Tibial nerve (tissue), 4 donors: ENCODE measurements at regions not wholly inside any gene's neighbourhood (a gene's known extent, or its start where the extent isn't known, plus 50 kb on each side); places are given as distances from the start of the nearest gene placed in this dataset.

Source experiments
- DNase-seq, 2 donors: peaks; one replicate each; pipeline ENCODE4 v3.0.0-alpha.2; 2019; ENCODE audit warnings: low spot score in 2 of 2
- H3K27ac ChIP-seq, 4 donors: fragments of 200-600 bp; sonication (generic) in 3 of 4; one replicate each; pipeline ENCODE4 v1.5.1; 2017 to 2019; ENCODE audit warnings: mild to moderate bottlenecking in 1 of 4
- H3K27me3 ChIP-seq, 2 donors: fragments of 200-600 bp; sonication (generic) in 1 of 2; one replicate each; pipeline versions ENCODE4 v1.5.1 to v1.6.0; 2017 to 2019
- H3K36me3 ChIP-seq, 3 donors: fragments of 200-600 bp; sonication (generic); one replicate each; pipeline ENCODE4 v1.5.1; 2018 to 2019
- H3K4me1 ChIP-seq, 4 donors: fragments of 200-600 bp; sonication (generic) in 3 of 4; one replicate each; pipeline ENCODE4 v1.5.1; 2017 to 2019
- H3K4me3 ChIP-seq, 4 donors: fragments of 200-600 bp; sonication (generic) in 3 of 4; one replicate each; pipeline ENCODE4 v1.5.1; 2017 to 2019; ENCODE audit warnings: mild to moderate bottlenecking in 1 of 4, moderate library complexity in 1 of 4
- H3K9me3 ChIP-seq, 4 donors: fragments of 200-600 bp; sonication (generic) in 3 of 4; one replicate each; pipeline ENCODE4 v1.5.1; 2017 to 2019
- CTCF ChIP-seq, 5 experiments: fragments of 200-600 bp in 3 of 5; fragments of 450-650 bp in 2 of 5; sonication (generic) in 3 of 5; IDR thresholded peaks; one replicate each; pipeline ENCODE4 v1.5.1; 2016 to 2019; ENCODE audit warnings: antibody characterized with exemption in 5 of 5, mild to moderate bottlenecking in 3 of 5, moderate library complexity in 2 of 5
- EP300 ChIP-seq, 2 donors: sonication (generic); formaldehyde crosslinking; IDR thresholded peaks; one replicate each; pipeline ENCODE4 v1.6.1; 2017; ENCODE audit warnings: antibody characterized with exemption in 2 of 2, mild to moderate bottlenecking in 1 of 2
- POLR2A ChIP-seq, 2 donors: fragments of 450-650 bp; IDR thresholded peaks; one replicate each; pipeline ENCODE4 v1.6.1; 2017; ENCODE audit warnings: antibody characterized with exemption in 2 of 2, mild to moderate bottlenecking in 2 of 2, moderate library complexity in 2 of 2
- WGBS, 2 donors: methylation state at CpG; one replicate each; pipeline ENCODE4 v1.1.5; 2018; 5-methylcytosine and 5-hydroxymethylcytosine counted together

- DNase-seq, result no peak
- Histone ChIP-seq H3K9me3 (no peaks in the 10 kb centered on the region), H3K36me3 (no peaks in the 10 kb centered on the region), H3K4me1 (peaks cover 0 to 6% (median 4%) of the 10 kb centered on the region in 4 donors), H3K4me3 (no peak overlapping the region), H3K27me3 (no peaks in the 10 kb centered on the region), H3K27ac (no peak overlapping the region)
- TF ChIP-seq CTCF (IDR thresholded peaks at IDR 0.05) (no peak), POLR2A (IDR thresholded peaks at IDR 0.05) (no peak), EP300 (IDR thresholded peaks at IDR 0.05) (no peak)
- WGBS, 2 donors, result 86 to 88% methylated on average over 8 of the region's 8 CpGs
These were observed 84.6 kb upstream of the KLF13 start for GRCh38 chr15:31241888-31242522.

GRCh38 chr15:31243895-31244294, 82.7 kb upstream of the KLF13 start:
- no peak overlapping the region for H3K4me3 ChIP-seq
- H3K27ac ChIP-seq, result no peak overlapping the region
- DNase-seq, result no peak
- no peaks in the 10 kb centered on the region for H3K36me3 ChIP-seq
- H3K4me1 ChIP-seq, result no peaks in the 10 kb centered on the region
- H3K27me3 ChIP-seq, result no peaks in the 10 kb centered on the region
- H3K9me3 ChIP-seq, result no peaks in the 10 kb centered on the region
- 52 to 58% methylated on average over 3 of the region's 3 CpGs for WGBS, 2 donors
- TF ChIP-seq EP300 (IDR thresholded peaks at IDR 0.05), result no peak
- TF ChIP-seq POLR2A (IDR thresholded peaks at IDR 0.05), result no peak
- no peak for TF ChIP-seq CTCF (IDR thresholded peaks at IDR 0.05)

- TF ChIP-seq EP300 (IDR thresholded peaks at IDR 0.05) (no peak), CTCF (IDR thresholded peaks at IDR 0.05) (no peak), POLR2A (IDR thresholded peaks at IDR 0.05) (no peak)
- Histone ChIP-seq H3K9me3 (no peaks in the 10 kb centered on the region), H3K27ac (no peak overlapping the region), H3K4me3 (no peak overlapping the region), H3K27me3 (no peaks in the 10 kb centered on the region), H3K36me3 (no peaks in the 10 kb centered on the region), H3K4me1 (no peaks in the 10 kb centered on the region)
- WGBS, 2 donors, result 93 to 100% methylated on average over 4 of the region's 4 CpGs
- no peak for DNase-seq
These were observed 81.4 kb upstream of the KLF13 start for GRCh38 chr15:31245135-31245689.

- DNase-seq, result no peak
- 80 to 83% methylated on average over 3 of the region's 3 CpGs for WGBS, 2 donors
- no peaks in the 10 kb centered on the region for H3K9me3 ChIP-seq
- no peak for TF ChIP-seq EP300 (IDR thresholded peaks at IDR 0.05)
- TF ChIP-seq CTCF (IDR thresholded peaks at IDR 0.05), result no peak
- TF ChIP-seq POLR2A (IDR thresholded peaks at IDR 0.05), result no peak
- H3K4me1 ChIP-seq, result no peaks in the 10 kb centered on the region
- no peak overlapping the region for H3K27ac ChIP-seq
- no peaks in the 10 kb centered on the region for H3K27me3 ChIP-seq
- no peak overlapping the region for H3K4me3 ChIP-seq
- no peaks in the 10 kb centered on the region for H3K36me3 ChIP-seq
These were observed 80.9 kb upstream of the KLF13 start for GRCh38 chr15:31245756-31246155.

- no peak overlapping the region for H3K27ac ChIP-seq
- no peak for TF ChIP-seq POLR2A (IDR thresholded peaks at IDR 0.05)
- TF ChIP-seq CTCF (IDR thresholded peaks at IDR 0.05), result no peak
- no peak for TF ChIP-seq EP300 (IDR thresholded peaks at IDR 0.05)
- no peaks in the 10 kb centered on the region for H3K27me3 ChIP-seq
- no peaks in the 10 kb centered on the region for H3K9me3 ChIP-seq
- H3K4me1 ChIP-seq, result no peaks in the 10 kb centered on the region
- no peaks in the 10 kb centered on the region for H3K36me3 ChIP-seq
- no peak overlapping the region for H3K4me3 ChIP-seq
- DNase-seq, result no peak
- WGBS, 2 donors, result 93 to 94% methylated on average over 13 of the region's 13 CpGs
These were observed 79.2 kb upstream of the KLF13 start for GRCh38 chr15:31247404-31247803.
